H1 (cell line): ENCODE measurements at regions not wholly inside any gene's neighbourhood (a gene's known extent, or its start where the extent isn't known, plus 50 kb on each side); places are given as distances from the start of the nearest gene placed in this dataset.

ENCODE experiments used
- CTCF ChIA-PET: fragments of 300-600 bp; sonication (Branson Sonifier 250); formaldehyde crosslinking; loops from one replicate; lab custom pipeline; 2021; ENCODE audit not compliant: partially characterized antibody; lab: Charles Lee
- POLR2A ChIA-PET: fragments of 300-600 bp; sonication (Branson Sonifier 250); formaldehyde crosslinking; loops from one replicate; lab custom pipeline; 2021; ENCODE audit warnings: inconsistent platforms; ENCODE audit not compliant: partially characterized antibody; lab: Charles Lee
- DNase-seq, 2 experiments: peaks; one replicate each; pipeline versions ENCODE4 v3.0.0 to v3.0.0-alpha.2; 2010 to 2022; ENCODE audit warnings: low spot score in 2 of 2, low read depth in 1 of 2, mixed read lengths in 1 of 2
- FAIRE-seq: peaks from 2 replicates; lab custom pipeline; 2011; peaks lifted over from hg19 to GRCh38; lab: Jason Lieb, UNC
- H2AFZ ChIP-seq: 2 replicates; pipeline ENCODE4 v1.8.1; 2012; ENCODE audit warnings: low read length, inconsistent platforms
- H2AK5ac ChIP-seq: 2 replicates; pipeline ENCODE4 v1.6.1; 2013; ENCODE audit warnings: low read depth, low read length
- H2BK120ac ChIP-seq: replicated peaks from 2 replicates; pipeline ENCODE3; 2013; ENCODE audit warnings: low read depth, low read length, inconsistent platforms
- H2BK12ac ChIP-seq: 2 replicates; pipeline ENCODE4 v1.6.1; 2013; ENCODE audit warnings: low read depth, low read length
- H2BK15ac ChIP-seq: 2 replicates; pipeline ENCODE4 v1.6.1; 2013; ENCODE audit warnings: low read length
- H2BK20ac ChIP-seq: 2 replicates; pipeline ENCODE4 v1.6.1; 2013; ENCODE audit warnings: low read length
- H2BK5ac ChIP-seq: 2 replicates; pipeline ENCODE4 v1.6.1; 2013; ENCODE audit warnings: low read depth, low read length
- H3K14ac ChIP-seq: 2 replicates; pipeline ENCODE4 v1.6.1; 2013; ENCODE audit warnings: inconsistent platforms; ENCODE audit not compliant: insufficient read length
- H3K18ac ChIP-seq: 2 replicates; pipeline ENCODE4 v1.6.1; 2013; ENCODE audit warnings: low read length; ENCODE audit errors: extremely low read depth
- H3K23ac ChIP-seq: 2 replicates; pipeline ENCODE4 v1.6.1; 2013; ENCODE audit warnings: inconsistent platforms; ENCODE audit not compliant: insufficient read length
- H3K23me2 ChIP-seq: 2 replicates; pipeline ENCODE4 v1.6.1; 2013; ENCODE audit warnings: low read depth, low read length
- H3K27ac ChIP-seq: 2 replicates; pipeline ENCODE4 v1.6.1; 2011; ENCODE audit warnings: low read depth, low read length, inconsistent platforms
- H3K27me3 ChIP-seq, 4 experiments: replicated peaks in 1 of 4; 1 replicate in 1 of 4; 2 replicates in 3 of 4; pipeline versions ENCODE4 v1.6.1 to v1.8.1; 2011 to 2013; ENCODE audit warnings: low read length in 3 of 4, mild to moderate bottlenecking in 3 of 4, inconsistent platforms in 2 of 4, mixed read lengths in 2 of 4, moderate library complexity in 1 of 4; ENCODE audit not compliant: control insufficient read depth in 3 of 4, insufficient read depth in 3 of 4; ENCODE audit errors: extremely low read depth in 1 of 4
- H3K36me3 ChIP-seq, 4 experiments: 2 replicates each; pipeline versions ENCODE4 v1.6.1 to v1.8.1; 2011 to 2013; ENCODE audit warnings: mild to moderate bottlenecking in 4 of 4, low read length in 3 of 4, moderate library complexity in 2 of 4, control low read depth in 1 of 4, inconsistent platforms in 1 of 4; ENCODE audit not compliant: insufficient read depth in 4 of 4, control insufficient read depth in 2 of 4
- H3K4ac ChIP-seq: replicated peaks from 2 replicates; pipeline ENCODE3; 2013; ENCODE audit warnings: low read length, low read depth, mixed read lengths, inconsistent platforms; ENCODE audit not compliant: insufficient read length
- H3K4me1 ChIP-seq, 4 experiments: replicated peaks in 1 of 4; 1 replicate in 1 of 4; 2 replicates in 3 of 4; pipeline versions ENCODE4 v1.6.1 to v1.8.1; 2011 to 2013; ENCODE audit warnings: low read length in 3 of 4, inconsistent platforms in 2 of 4, mixed read lengths in 1 of 4; ENCODE audit not compliant: insufficient read depth in 4 of 4, control insufficient read depth in 3 of 4
- H3K4me2 ChIP-seq, 2 experiments: 2 replicates each; pipeline versions ENCODE4 v1.6.1 to v1.8.1; 2011 to 2013; ENCODE audit warnings: low read depth in 2 of 2, low read length in 2 of 2, control low read depth in 1 of 2, inconsistent platforms in 1 of 2, mild to moderate bottlenecking in 1 of 2; ENCODE audit not compliant: insufficient read depth in 1 of 2
- H3K4me3 ChIP-seq, 4 experiments: fragments of 200-600, 300-600 bp in 1 of 4; sonication (generic), shearing (Covaris generic), sonication (Bioruptor Twin) in 1 of 4; 2 replicates each; pipeline versions ENCODE4 v1.5.1 to v1.8.1; 2011 to 2016; ENCODE audit warnings: low read length in 4 of 4, low read depth in 3 of 4, control low read depth in 2 of 4, inconsistent platforms in 2 of 4, mild to moderate bottlenecking in 2 of 4, mixed read lengths in 1 of 4, moderate library complexity in 1 of 4; ENCODE audit not compliant: insufficient read depth in 2 of 4; ENCODE audit errors: extremely low read depth in 1 of 4
- H3K56ac ChIP-seq: replicated peaks from 2 replicates; pipeline ENCODE3; 2013; ENCODE audit warnings: low read depth, mild to moderate bottlenecking, mixed read lengths, low read length, inconsistent platforms; ENCODE audit not compliant: insufficient read length
- H3K79me1 ChIP-seq: 2 replicates; pipeline ENCODE4 v1.6.1; 2013; ENCODE audit warnings: low read depth, low read length, control low read depth
- H3K79me2 ChIP-seq, 2 experiments: 2 replicates each; pipeline versions ENCODE4 v1.6.1 to v1.8.1; 2012 to 2013; ENCODE audit warnings: low read length in 2 of 2, mild to moderate bottlenecking in 2 of 2, inconsistent platforms in 1 of 2; ENCODE audit not compliant: insufficient read depth in 2 of 2, control insufficient read depth in 1 of 2
- H3K9ac ChIP-seq, 4 experiments: replicated peaks in 1 of 4; 1 replicate in 1 of 4; 2 replicates in 3 of 4; pipeline versions ENCODE4 v1.6.1 to v1.8.1; 2011 to 2013; ENCODE audit warnings: low read depth in 3 of 4, low read length in 3 of 4, control low read depth in 2 of 4, mild to moderate bottlenecking in 2 of 4, moderate library complexity in 2 of 4, inconsistent platforms in 1 of 4; ENCODE audit errors: extremely low read depth in 1 of 4
- H3K9me3 ChIP-seq, 2 experiments: 2 replicates each; pipeline versions ENCODE4 v1.6.1 to v1.8.1; 2012 to 2013; ENCODE audit warnings: mild to moderate bottlenecking in 2 of 2, moderate library complexity in 2 of 2, control low read depth in 1 of 2, inconsistent platforms in 1 of 2, low read depth in 1 of 2, low read length in 1 of 2, mixed read lengths in 1 of 2; ENCODE audit not compliant: insufficient read depth in 2 of 2
- H4K20me1 ChIP-seq, 2 experiments: replicated peaks in 1 of 2; 2 replicates each; pipeline versions ENCODE3 to v1.8.1; 2011 to 2013; ENCODE audit warnings: inconsistent platforms in 2 of 2, low read length in 2 of 2, mild to moderate bottlenecking in 1 of 2; ENCODE audit not compliant: insufficient read depth in 2 of 2, control insufficient read depth in 1 of 2
- H4K5ac ChIP-seq: 2 replicates; pipeline ENCODE4 v1.6.1; 2013; ENCODE audit warnings: low read length, low read depth, mixed read lengths, inconsistent platforms; ENCODE audit not compliant: insufficient read length
- H4K8ac ChIP-seq: 2 replicates; pipeline ENCODE4 v1.8.0; 2013; ENCODE audit warnings: mild to moderate bottlenecking, moderate library complexity, low read length, inconsistent platforms; ENCODE audit not compliant: insufficient read depth; ENCODE audit errors: extremely low read depth
- H4K91ac ChIP-seq: replicated peaks from 2 replicates; pipeline ENCODE3; 2013; ENCODE audit warnings: low read length, mixed read lengths, inconsistent platforms; ENCODE audit not compliant: insufficient read length
- BCL11A ChIP-seq, 2 experiments: IDR thresholded peaks; one replicate each; pipeline ENCODE4 v1.6.1; 2011; ENCODE audit warnings: low read depth in 2 of 2, low read length in 2 of 2, mild to moderate bottlenecking in 2 of 2
- EP300 ChIP-seq, 2 experiments: IDR thresholded peaks; 1 replicate in 1 of 2; 2 replicates in 1 of 2; pipeline ENCODE4 v1.6.1; 2011 to 2012; ENCODE audit warnings: low read depth in 2 of 2, low read length in 2 of 2, mild to moderate bottlenecking in 2 of 2, borderline replicate concordance in 1 of 2, inconsistent platforms in 1 of 2, moderate library complexity in 1 of 2
- EZH2 ChIP-seq: fragments of 200-600 bp; sonication (generic); IDR thresholded peaks from 2 replicates; pipeline ENCODE4 v1.7.1; 2012; ENCODE audit warnings: low read depth, mild to moderate bottlenecking, moderate library complexity, low read length, inconsistent platforms; ENCODE audit not compliant: severe bottlenecking
- KDM4A ChIP-seq: IDR thresholded peaks from one replicate; pipeline ENCODE4 v1.7.1; 2012; ENCODE audit warnings: low read depth, mild to moderate bottlenecking, moderate library complexity, low read length, inconsistent platforms; ENCODE audit not compliant: severe bottlenecking
- MAFK ChIP-seq: IDR thresholded peaks from 2 replicates; pipeline ENCODE4 v1.6.1; 2012; ENCODE audit warnings: low read depth, mild to moderate bottlenecking, improper control_type of control experiment, low read length
- MAX ChIP-seq: IDR thresholded peaks from 2 replicates; pipeline ENCODE4 v1.6.1; 2012; ENCODE audit warnings: inconsistent platforms
- POLR2A ChIP-seq, 2 experiments: IDR thresholded peaks; 1 replicate in 1 of 2; 2 replicates in 1 of 2; pipeline ENCODE4 v1.6.1; 2011; ENCODE audit warnings: low read depth in 2 of 2, low read length in 2 of 2, mild to moderate bottlenecking in 2 of 2; ENCODE audit errors: control extremely low read depth in 1 of 2
- RBBP5 ChIP-seq: IDR thresholded peaks from 2 replicates; pipeline ENCODE4 v1.7.1; 2012; ENCODE audit warnings: low read depth, mild to moderate bottlenecking, inconsistent platforms, low read length, moderate library complexity, borderline replicate concordance
- RFX5 ChIP-seq: IDR thresholded peaks from 2 replicates; pipeline ENCODE4 v1.6.1; 2011; ENCODE audit warnings: low read depth, low read length, improper control_type of control experiment, borderline replicate concordance
- RXRA ChIP-seq: IDR thresholded peaks from 2 replicates; pipeline ENCODE4 v1.6.1; 2011; ENCODE audit warnings: low read depth, mild to moderate bottlenecking, low read length, moderate library complexity; ENCODE audit not compliant: insufficient read depth
- SAP30 ChIP-seq: fragments of 300-600 bp; sonication (generic); IDR thresholded peaks from 2 replicates; pipeline ENCODE4 v1.7.1; 2012; ENCODE audit warnings: low read length, moderate library complexity, mild to moderate bottlenecking, inconsistent platforms; ENCODE audit not compliant: insufficient read depth, insufficient replicate concordance
- SIN3A ChIP-seq, 2 experiments: IDR thresholded peaks in 1 of 2; conservative IDR thresholded peaks in 1 of 2; 2 replicates each; pipeline ENCODE4 v1.6.1; 2011 to 2012; ENCODE audit warnings: low read length in 2 of 2, improper control_type of control experiment in 1 of 2, low read depth in 1 of 2, mild to moderate bottlenecking in 1 of 2
- SRF ChIP-seq: IDR thresholded peaks from 2 replicates; pipeline ENCODE4 v1.6.1; 2011; ENCODE audit warnings: mild to moderate bottlenecking, low read depth, low read length, moderate library complexity
- TAF7 ChIP-seq: optimal IDR thresholded peaks from 2 replicates; pipeline ENCODE3; 2011; ENCODE audit warnings: low read depth, mild to moderate bottlenecking, inconsistent platforms, low read length, moderate library complexity, borderline replicate concordance
- YY1 ChIP-seq: IDR thresholded peaks from 2 replicates; pipeline ENCODE4 v1.6.1; 2011; ENCODE audit warnings: low read depth, mild to moderate bottlenecking, low read length

DNA sequence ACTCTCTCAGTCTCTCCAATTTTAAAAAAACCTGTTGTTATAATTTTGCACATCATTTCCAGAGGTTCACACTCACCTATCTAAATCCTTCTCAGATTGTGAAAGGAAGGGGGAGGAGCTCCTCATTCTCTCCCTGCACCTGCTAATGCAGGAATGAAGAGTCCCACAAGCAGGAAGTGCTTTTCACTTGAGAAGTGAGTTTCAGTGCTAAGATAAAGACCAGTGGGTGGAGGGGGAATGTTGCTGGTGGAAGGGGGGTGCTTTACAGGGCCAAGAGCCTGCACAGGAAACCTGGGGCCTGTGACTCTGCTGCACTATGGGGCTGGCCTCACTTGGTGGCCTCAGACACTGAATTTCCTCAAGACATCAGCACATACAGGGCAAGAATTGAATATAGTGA lies 176.4 kb downstream of the PTPN20 start:
- no peak overlapping the region for H2BK120ac ChIP-seq
- H2BK5ac ChIP-seq = no peak overlapping the region
- H4K20me1 ChIP-seq = no peaks in the 10 kb centered on the region
- no peak overlapping the region for H4K8ac ChIP-seq
- H3K27ac ChIP-seq = no peak overlapping the region
- H3K9ac ChIP-seq = no peak overlapping the region
- H3K56ac ChIP-seq = no peak overlapping the region
- no peak overlapping the region for H3K4me3 ChIP-seq
- no peak overlapping the region for H4K5ac ChIP-seq
- H3K9me3 ChIP-seq = no peaks in the 10 kb centered on the region; a peak in 1 of 4 replicates
- FAIRE-seq = no peak
- H3K14ac ChIP-seq = no peak overlapping the region
- H3K4me2 ChIP-seq = no peak overlapping the region
- no peak for DNase-seq
- H2BK15ac ChIP-seq = no peak overlapping the region
- H2BK12ac ChIP-seq = no peak overlapping the region
- no peak overlapping the region for H3K4ac ChIP-seq
- H2AFZ ChIP-seq = no peak overlapping the region
- no peaks in the 10 kb centered on the region; a peak in 1 of 7 replicates for H3K4me1 ChIP-seq
- no peaks in the 10 kb centered on the region for H3K23me2 ChIP-seq
- H3K36me3 ChIP-seq = no peaks in the 10 kb centered on the region
- H3K23ac ChIP-seq = no peak overlapping the region
- H4K91ac ChIP-seq = no peak overlapping the region
- POLR2A ChIA-PET = no interaction called here
- H2AK5ac ChIP-seq = no peak overlapping the region
- H2BK20ac ChIP-seq = no peak overlapping the region
- no peaks in the 10 kb centered on the region for H3K79me2 ChIP-seq
- CTCF ChIA-PET = interaction anchor here (0.7 to 1.6 kb wide), 4 partner anchors 24 to 202 kb away, joined by 3 to 6 read pairs (median 3); no protein-coding TSS in a partner anchor
- no peaks in the 10 kb centered on the region for H3K79me1 ChIP-seq
- no peak overlapping the region for H3K18ac ChIP-seq
- H3K27me3 ChIP-seq = no peaks in the 10 kb centered on the region
- TF ChIP-seq POLR2A (IDR thresholded peaks at IDR 0.05; ENCODE audit: control extremely low read depth in 1 of 2, low read depth in 2 of 2, low read length in 2 of 2) (no peak), RBBP5 (no peak), EP300 (IDR thresholded peaks at IDR 0.05; ENCODE audit: borderline replicate concordance in 1 of 2, low read depth in 2 of 2, low read length in 2 of 2) (no peak), MAFK (no peak), SIN3A (conservative IDR thresholded peaks at IDR 0.05 in 1 of 2, IDR thresholded peaks at IDR 0.05 in 1 of 2; ENCODE audit: low read depth in 1 of 2, low read length in 2 of 2) (no peak), RXRA (no peak), TAF7 (no peak), EZH2 (no peak), SRF (no peak), KDM4A (no peak), YY1 (no peak), SAP30 (no peak), MAX (no peak), BCL11A (IDR thresholded peaks at IDR 0.05; ENCODE audit: low read depth in 2 of 2, low read length in 2 of 2) (no peak), RFX5 (no peak)
